ENCODE measurements at regions not wholly inside any gene's neighbourhood (a gene's known extent, or its start where the extent isn't known, plus 50 kb on each side); places are given as distances from the start of the nearest gene placed in this dataset.

DNA sequence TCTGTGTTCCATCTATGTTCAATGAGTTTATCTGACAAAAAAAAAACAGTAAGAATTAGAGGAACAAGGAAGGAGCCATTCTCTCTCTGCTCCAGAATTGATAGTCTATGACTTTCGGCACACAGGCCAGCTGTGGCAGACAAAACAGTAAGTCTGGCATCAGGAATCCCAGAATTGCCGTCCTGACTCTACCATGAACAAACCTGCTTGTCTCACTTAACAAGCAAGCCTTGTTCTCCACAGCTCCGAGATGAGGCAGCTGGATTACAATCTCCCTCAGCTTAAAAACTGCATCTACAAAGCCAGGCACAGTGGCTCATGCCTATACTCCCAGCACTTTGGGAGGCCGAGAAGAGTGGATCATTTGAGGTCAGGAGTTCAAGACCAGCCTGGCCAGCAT, 153.6 kb upstream of the TMCC3 start:
- TF ChIP-seq, protein P1, sequence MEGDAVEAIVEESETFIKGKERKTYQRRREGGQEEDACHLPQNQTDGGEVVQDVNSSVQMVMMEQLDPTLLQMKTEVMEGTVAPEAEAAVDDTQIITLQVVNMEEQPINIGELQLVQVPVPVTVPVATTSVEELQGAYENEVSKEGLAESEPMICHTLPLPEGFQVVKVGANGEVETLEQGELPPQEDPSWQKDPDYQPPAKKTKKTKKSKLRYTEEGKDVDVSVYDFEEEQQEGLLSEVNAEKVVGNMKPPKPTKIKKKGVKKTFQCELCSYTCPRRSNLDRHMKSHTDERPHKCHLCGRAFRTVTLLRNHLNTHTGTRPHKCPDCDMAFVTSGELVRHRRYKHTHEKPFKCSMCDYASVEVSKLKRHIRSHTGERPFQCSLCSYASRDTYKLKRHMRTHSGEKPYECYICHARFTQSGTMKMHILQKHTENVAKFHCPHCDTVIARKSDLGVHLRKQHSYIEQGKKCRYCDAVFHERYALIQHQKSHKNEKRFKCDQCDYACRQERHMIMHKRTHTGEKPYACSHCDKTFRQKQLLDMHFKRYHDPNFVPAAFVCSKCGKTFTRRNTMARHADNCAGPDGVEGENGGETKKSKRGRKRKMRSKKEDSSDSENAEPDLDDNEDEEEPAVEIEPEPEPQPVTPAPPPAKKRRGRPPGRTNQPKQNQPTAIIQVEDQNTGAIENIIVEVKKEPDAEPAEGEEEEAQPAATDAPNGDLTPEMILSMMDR (IDR thresholded peaks at IDR 0.05) = no peak
- no peak for TF ChIP-seq POLR2A (IDR thresholded peaks at IDR 0.05)
